ENCODE measurements at regions not wholly inside any gene's neighbourhood (a gene's known extent, or its start where the extent isn't known, plus 50 kb on each side); places are given as distances from the start of the nearest gene placed in this dataset.

- TF ChIP-seq CTCF (tag by site-specific recombination; IDR thresholded peaks at IDR 0.05) (no peak), REST (tag by site-specific recombination; IDR thresholded peaks at IDR 0.05) (no peak), ZNF423 (tag by site-specific recombination; IDR thresholded peaks at IDR 0.05) (no peak), ZFP3 (tag by site-specific recombination; IDR thresholded peaks at IDR 0.05; ENCODE audit: low read depth) (no peak), ZNF146 (tag by site-specific recombination; IDR thresholded peaks at IDR 0.05) (no peak), ZBTB49 (tag by site-specific recombination; IDR thresholded peaks at IDR 0.05; ENCODE audit: low read depth) (no peak), ZNF24 (tag by site-specific recombination; IDR thresholded peaks at IDR 0.05) (no peak), TCF7L2 (IDR thresholded peaks at IDR 0.05; ENCODE audit: borderline replicate concordance, low read depth, low read length) (no peak)
These were observed 221.1 kb upstream of the TMTC4 start for GRCh38 chr13:100895651-100896050.
